Natural killer cell (primary cell): ENCODE measurements at regions not wholly inside any gene's neighbourhood (a gene's known extent, or its start where the extent isn't known, plus 50 kb on each side); places are given as distances from the start of the nearest gene placed in this dataset.

Experiments used
- ATAC-seq, 3 donors: fragments of 150-1000 bp in 2 of 3; fragments of 200-7000 bp in 1 of 3; cut with Tn5 transposase; 1 replicate in 1 of 3; 2 replicates in 2 of 3; pipeline ENCODE4 v1.10.0; 2021; ENCODE audit warnings: mild to moderate bottlenecking in 2 of 3, moderate library complexity in 2 of 3
- DNase-seq, 2 donors: peaks; one replicate each; pipeline versions ENCODE4 v3.0.0 to v3.0.0-alpha.2; 2013 to 2021; ENCODE audit warnings: mixed read lengths in 1 of 2
- H3K27ac ChIP-seq: one replicate; pipeline ENCODE4 v1.5.1; 2013; ENCODE audit warnings: mild to moderate bottlenecking, low read length
- H3K27me3 ChIP-seq: one replicate; pipeline ENCODE4 v1.6.1; 2013; ENCODE audit warnings: low read length; ENCODE audit not compliant: control insufficient read depth, insufficient read depth
- H3K36me3 ChIP-seq: one replicate; pipeline ENCODE4 v1.6.1; 2013; ENCODE audit warnings: low read length; ENCODE audit not compliant: control insufficient read depth, insufficient read depth
- H3K4me1 ChIP-seq: one replicate; pipeline ENCODE4 v1.6.1; 2013; ENCODE audit warnings: low read length; ENCODE audit not compliant: control insufficient read depth, insufficient read depth
- H3K4me3 ChIP-seq: one replicate; pipeline ENCODE4 v1.5.1; 2013; ENCODE audit warnings: low read length
- H3K9me3 ChIP-seq: one replicate; pipeline ENCODE4 v1.6.1; 2013; ENCODE audit warnings: low read length; ENCODE audit not compliant: control insufficient read depth, insufficient read depth
- H3K27ac Mint-ChIP-seq, 2 donors: one replicate each; pipeline ENCODE4 v1.8.0; 2022; ENCODE audit warnings: mild to moderate bottlenecking in 2 of 2, mixed read lengths in 2 of 2, moderate library complexity in 1 of 2
- H3K27me3 Mint-ChIP-seq, 2 donors: one replicate each; pipeline ENCODE4 v1.8.0; 2022; ENCODE audit warnings: low read depth in 2 of 2, mixed read lengths in 2 of 2
- H3K36me3 Mint-ChIP-seq: one replicate; pipeline ENCODE4 v1.8.0; 2022; ENCODE audit warnings: mixed read lengths
- H3K4me1 Mint-ChIP-seq, 2 donors: one replicate each; pipeline ENCODE4 v1.8.0; 2022; ENCODE audit warnings: mixed read lengths in 2 of 2
- H3K4me3 Mint-ChIP-seq: one replicate; pipeline ENCODE4 v1.8.0; 2022; ENCODE audit warnings: mild to moderate bottlenecking, moderate library complexity, mixed read lengths
- H3K9me3 Mint-ChIP-seq, 2 donors: one replicate each; pipeline ENCODE4 v1.8.0; 2022; ENCODE audit warnings: mixed read lengths in 2 of 2
- CTCF ChIP-seq: fragments of 200-600 bp; IDR thresholded peaks from one replicate; pipeline ENCODE4 v1.8.0; 2022; ENCODE audit warnings: antibody characterized with exemption
- WGBS: methylation state at CpG from one replicate; pipeline ENCODE4 v1.1.7; 2013; ENCODE audit warnings: missing lambda C conversion rate; ENCODE audit not compliant: insufficient coverage; 5-methylcytosine and 5-hydroxymethylcytosine counted together
- intact Hi-C: fragments of 100-400 bp; cut with micrococcal nuclease; formaldehyde crosslinking; loops from one replicate; pipeline ENCODE4 v1.14.2; 2022

- no peak for TF ChIP-seq CTCF
- no peak for ATAC-seq
- 80% methylated on average over 1 of the region's 1 CpG for WGBS
- no peaks in the 10 kb centered on the region for H3K27me3 ChIP-seq
- Mint-ChIP-seq H3K36me3 (no peaks in the 10 kb centered on the region), H3K4me1 (no peaks in the 10 kb centered on the region), H3K9me3 (peaks cover 8 to 14% of the 10 kb centered on the region in 2 donors), H3K27ac (no peak overlapping the region), H3K27me3 (no peaks in the 10 kb centered on the region), H3K4me3 (no peak overlapping the region)
- intact Hi-C loops = no loop called here
- H3K36me3 ChIP-seq = no peaks in the 10 kb centered on the region
- DNase-seq = no peak
- H3K9me3 ChIP-seq = no peaks in the 10 kb centered on the region
- no peaks in the 10 kb centered on the region for H3K4me1 ChIP-seq
- no peak overlapping the region for H3K27ac ChIP-seq
- no peak overlapping the region for H3K4me3 ChIP-seq
Observed at GRCh38 chr1:219058891-219059820, 114.5 kb upstream of the LYPLAL1 start.

- Histone ChIP-seq H3K27ac (no peak overlapping the region), H3K9me3 (no peaks in the 10 kb centered on the region), H3K36me3 (no peaks in the 10 kb centered on the region), H3K4me1 (no peaks in the 10 kb centered on the region), H3K27me3 (no peaks in the 10 kb centered on the region), H3K4me3 (no peak overlapping the region)
- H3K27me3 Mint-ChIP-seq = no peaks in the 10 kb centered on the region
- DNase-seq (no peak), ATAC-seq (no peak)
- no peaks in the 10 kb centered on the region for H3K36me3 Mint-ChIP-seq
- H3K4me3 Mint-ChIP-seq = no peak overlapping the region
- H3K4me1 Mint-ChIP-seq = no peaks in the 10 kb centered on the region
- intact Hi-C loops = no loop called here
- no peak overlapping the region for H3K27ac Mint-ChIP-seq
- no peak for TF ChIP-seq CTCF
- 92% methylated on average over 4 of the region's 5 CpGs for WGBS
- H3K9me3 Mint-ChIP-seq = peaks cover 8 to 11% of the 10 kb centered on the region in 2 donors
Observed at GRCh38 chr1:219060798-219061197, 112.9 kb upstream of the LYPLAL1 start.

- no peak for DNase-seq
- Histone ChIP-seq H3K27me3 (no peaks in the 10 kb centered on the region), H3K4me1 (no peaks in the 10 kb centered on the region), H3K9me3 (no peaks in the 10 kb centered on the region), H3K36me3 (no peaks in the 10 kb centered on the region), H3K27ac (no peak overlapping the region), H3K4me3 (no peak overlapping the region)
- 91% methylated on average over 3 of the region's 4 CpGs for WGBS
- ATAC-seq = no peak
- no peaks in the 10 kb centered on the region for H3K36me3 Mint-ChIP-seq
- intact Hi-C loops = no loop called here
- TF ChIP-seq CTCF = no peak
- no peaks in the 10 kb centered on the region for H3K27me3 Mint-ChIP-seq
- no peaks in the 10 kb centered on the region for H3K4me1 Mint-ChIP-seq
- peaks cover 8 to 10% of the 10 kb centered on the region in 2 donors for H3K9me3 Mint-ChIP-seq
- H3K4me3 Mint-ChIP-seq = no peak overlapping the region
- no peak overlapping the region for H3K27ac Mint-ChIP-seq
Observed at GRCh38 chr1:219062161-219062560, 111.5 kb upstream of the LYPLAL1 start.
